Uterus (tissue), 3 donors: ENCODE measurements at regions not wholly inside any gene's neighbourhood (a gene's known extent, or its start where the extent isn't known, plus 50 kb on each side); places are given as distances from the start of the nearest gene placed in this dataset.

ENCODE experiments used
- DNase-seq, 2 donors: peaks; one replicate each; pipeline ENCODE4 v3.0.0-alpha.2; 2019 to 2020
- H3K27ac ChIP-seq, 2 donors: fragments of 200-600 bp; sonication (generic); 1 replicate in 1 of 2; 2 replicates in 1 of 2; pipeline ENCODE4 v1.5.1; 2016 to 2018
- H3K27me3 ChIP-seq, 2 donors: fragments of 200-600 bp; sonication (generic); one replicate each; pipeline ENCODE4 v1.5.1; 2018 to 2019; ENCODE audit warnings: control low read depth in 1 of 2
- H3K36me3 ChIP-seq, 2 donors: fragments of 200-600 bp; sonication (generic); one replicate each; pipeline ENCODE4 v1.5.1; 2019; ENCODE audit warnings: control low read depth in 1 of 2
- H3K4me1 ChIP-seq, 2 donors: fragments of 200-600 bp; sonication (generic); one replicate each; pipeline ENCODE4 v1.5.1; 2018 to 2019; ENCODE audit warnings: control low read depth in 1 of 2
- H3K4me3 ChIP-seq, 2 donors: fragments of 200-600 bp; sonication (generic); 1 replicate in 1 of 2; 2 replicates in 1 of 2; pipeline ENCODE4 v1.5.1; 2018 to 2019; ENCODE audit warnings: mild to moderate bottlenecking in 1 of 2
- H3K9me3 ChIP-seq, 2 donors: fragments of 200-600 bp; sonication (generic); one replicate each; pipeline ENCODE4 v1.5.1; 2019; ENCODE audit warnings: control low read depth in 1 of 2
- POLR2A ChIP-seq, 2 donors: fragments of 450-650 bp; IDR thresholded peaks; one replicate each; pipeline ENCODE4 v1.6.1; 2016; ENCODE audit warnings: antibody characterized with exemption in 2 of 2, mild to moderate bottlenecking in 1 of 2, moderate library complexity in 1 of 2
- intact Hi-C: fragments of 100-400 bp; cut with DNase I; formaldehyde crosslinking; loops from one replicate; pipeline ENCODE4 v1.15.1; 2023; ENCODE audit warnings: low total_unique reads
- TF ChIP-seq, protein P1 (sequence below), 4 experiments: fragments of 200-600 bp in 2 of 4; fragments of 450-650 bp in 2 of 4; sonication (generic) in 2 of 4; IDR thresholded peaks; one replicate each; pipeline ENCODE4 v1.5.1; 2016 to 2019; ENCODE audit warnings: antibody characterized with exemption in 4 of 4, mild to moderate bottlenecking in 2 of 4, moderate library complexity in 1 of 4
- donor health status: DM: yes; HTN: yes; CAD: no.

DNA sequence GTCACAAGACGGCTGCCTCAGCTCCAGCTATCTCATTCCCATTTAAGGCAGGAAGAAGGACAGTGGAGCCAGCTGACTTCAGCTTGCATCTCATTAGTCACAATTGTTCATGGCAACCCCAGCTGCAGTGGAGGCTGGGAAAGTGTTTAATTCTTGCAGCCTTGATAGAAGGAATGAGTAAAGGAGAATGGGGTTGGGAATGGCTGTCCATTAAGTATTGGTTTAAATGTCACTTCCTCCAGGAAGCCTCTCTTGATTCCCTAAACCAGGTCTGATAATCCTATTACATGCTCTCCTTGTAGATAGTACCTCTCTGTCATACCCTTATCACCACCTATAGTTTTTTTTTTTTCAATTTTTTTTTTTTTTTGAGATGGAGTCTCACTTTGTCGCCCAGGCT lies 166.4 kb downstream of the TFAP2C start:
- no peak overlapping the region for H3K27ac ChIP-seq
- no peaks in the 10 kb centered on the region for H3K27me3 ChIP-seq
- no peaks in the 10 kb centered on the region for H3K9me3 ChIP-seq
- no peak for DNase-seq
- H3K4me3 ChIP-seq, result no peak overlapping the region
- H3K36me3 ChIP-seq, result no peaks in the 10 kb centered on the region
- TF ChIP-seq, protein P1, sequence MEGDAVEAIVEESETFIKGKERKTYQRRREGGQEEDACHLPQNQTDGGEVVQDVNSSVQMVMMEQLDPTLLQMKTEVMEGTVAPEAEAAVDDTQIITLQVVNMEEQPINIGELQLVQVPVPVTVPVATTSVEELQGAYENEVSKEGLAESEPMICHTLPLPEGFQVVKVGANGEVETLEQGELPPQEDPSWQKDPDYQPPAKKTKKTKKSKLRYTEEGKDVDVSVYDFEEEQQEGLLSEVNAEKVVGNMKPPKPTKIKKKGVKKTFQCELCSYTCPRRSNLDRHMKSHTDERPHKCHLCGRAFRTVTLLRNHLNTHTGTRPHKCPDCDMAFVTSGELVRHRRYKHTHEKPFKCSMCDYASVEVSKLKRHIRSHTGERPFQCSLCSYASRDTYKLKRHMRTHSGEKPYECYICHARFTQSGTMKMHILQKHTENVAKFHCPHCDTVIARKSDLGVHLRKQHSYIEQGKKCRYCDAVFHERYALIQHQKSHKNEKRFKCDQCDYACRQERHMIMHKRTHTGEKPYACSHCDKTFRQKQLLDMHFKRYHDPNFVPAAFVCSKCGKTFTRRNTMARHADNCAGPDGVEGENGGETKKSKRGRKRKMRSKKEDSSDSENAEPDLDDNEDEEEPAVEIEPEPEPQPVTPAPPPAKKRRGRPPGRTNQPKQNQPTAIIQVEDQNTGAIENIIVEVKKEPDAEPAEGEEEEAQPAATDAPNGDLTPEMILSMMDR (IDR thresholded peaks at IDR 0.05), result no peak
- TF ChIP-seq POLR2A (IDR thresholded peaks at IDR 0.05), result no peak
- intact Hi-C loops, result no loop called here
- H3K4me1 ChIP-seq, result no peaks in the 10 kb centered on the region

- no peaks in the 10 kb centered on the region for H3K36me3 ChIP-seq
- H3K27me3 ChIP-seq, result no peaks in the 10 kb centered on the region
- H3K4me3 ChIP-seq, result no peak overlapping the region
- no peak for DNase-seq
- intact Hi-C loops, result no loop called here
- no peaks in the 10 kb centered on the region for H3K4me1 ChIP-seq
- H3K9me3 ChIP-seq, result no peaks in the 10 kb centered on the region
- TF ChIP-seq, protein P1 (IDR thresholded peaks at IDR 0.05), result no peak
- TF ChIP-seq POLR2A (IDR thresholded peaks at IDR 0.05), result no peak
- H3K27ac ChIP-seq, result no peak overlapping the region
Measured at GRCh38 chr20:56796345-56796744, 167.2 kb downstream of the TFAP2C start.

- Histone ChIP-seq H3K36me3 (no peaks in the 10 kb centered on the region), H3K9me3 (no peaks in the 10 kb centered on the region), H3K4me1 (no peaks in the 10 kb centered on the region), H3K27me3 (no peaks in the 10 kb centered on the region), H3K27ac (no peak overlapping the region), H3K4me3 (no peak overlapping the region)
- intact Hi-C loops, result no loop called here
- no peak for DNase-seq
- TF ChIP-seq POLR2A (IDR thresholded peaks at IDR 0.05), result no peak
- TF ChIP-seq, protein P1 (IDR thresholded peaks at IDR 0.05), result no peak
Measured at GRCh38 chr20:56797023-56797422, 167.9 kb downstream of the TFAP2C start.

- Histone ChIP-seq H3K36me3 (no peaks in the 10 kb centered on the region), H3K27ac (no peak overlapping the region), H3K27me3 (no peaks in the 10 kb centered on the region), H3K4me3 (no peak overlapping the region), H3K9me3 (no peaks in the 10 kb centered on the region), H3K4me1 (no peaks in the 10 kb centered on the region)
- DNase-seq, result no peak
- TF ChIP-seq, protein P1 (IDR thresholded peaks at IDR 0.05), result no peak
- no peak for TF ChIP-seq POLR2A (IDR thresholded peaks at IDR 0.05)
- intact Hi-C loops, result no loop called here
Measured at GRCh38 chr20:56798634-56799033, 169.5 kb downstream of the TFAP2C start.

DNA sequence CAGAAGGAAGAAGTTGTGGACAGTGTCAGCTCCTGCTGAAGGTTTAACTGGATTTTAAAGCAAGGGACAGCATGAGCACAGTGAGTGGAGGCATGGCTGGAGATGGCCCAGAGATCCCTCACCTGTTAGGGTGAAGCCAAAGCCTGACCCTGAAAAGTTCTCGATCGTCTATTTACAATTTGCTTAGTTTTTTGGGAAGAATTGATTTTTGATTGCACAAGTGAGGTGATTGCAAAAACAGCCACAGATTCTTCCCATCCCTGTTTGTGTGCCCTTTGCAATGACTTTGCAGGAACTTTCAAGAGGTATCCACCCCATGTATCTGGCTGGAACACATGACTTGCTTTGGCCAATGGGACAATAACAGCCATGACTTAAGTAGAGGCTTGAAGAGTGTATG lies 170.1 kb downstream of the TFAP2C start:
- intact Hi-C loops, result no loop called here
- H3K4me1 ChIP-seq, result no peaks in the 10 kb centered on the region
- no peak overlapping the region for H3K4me3 ChIP-seq
- no peak for TF ChIP-seq POLR2A (IDR thresholded peaks at IDR 0.05)
- TF ChIP-seq, protein P1 (IDR thresholded peaks at IDR 0.05), result no peak
- H3K36me3 ChIP-seq, result no peaks in the 10 kb centered on the region
- no peaks in the 10 kb centered on the region for H3K9me3 ChIP-seq
- no peaks in the 10 kb centered on the region for H3K27me3 ChIP-seq
- H3K27ac ChIP-seq, result no peak overlapping the region
- no peak for DNase-seq
